Activated CD4-positive, alpha-beta T cell treated with anti-CD3 and anti-CD28 coated beads, Interleukin-2, amount 50 U/mL, for 1 hour (primary cell): ENCODE measurements at regions not wholly inside any gene's neighbourhood (a gene's known extent, or its start where the extent isn't known, plus 50 kb on each side); places are given as distances from the start of the nearest gene placed in this dataset.

Experiments used
- DNase-seq: peaks from one replicate; pipeline ENCODE4 v3.0.0-alpha.2; 2020

DNA sequence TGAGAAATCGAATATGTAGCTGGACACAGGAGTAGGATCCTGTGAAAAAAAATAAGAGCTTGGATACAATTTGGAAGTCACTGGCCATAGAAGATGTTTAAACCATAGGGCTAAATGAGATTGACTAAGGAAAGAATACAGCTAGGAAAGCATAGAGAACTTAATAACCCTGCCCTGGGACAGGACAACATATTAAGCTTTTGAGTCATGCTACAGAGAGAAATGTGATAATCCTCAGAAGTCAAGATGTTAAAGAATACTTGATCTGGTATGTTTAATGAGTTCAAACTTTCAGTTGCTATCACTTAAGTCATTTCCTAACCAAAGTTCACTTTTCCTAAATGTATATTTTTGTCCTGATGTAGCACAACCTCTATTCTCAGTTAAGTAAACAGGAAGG lies 154.6 kb upstream of the TSHZ2 start:
- no peak for DNase-seq

DNA sequence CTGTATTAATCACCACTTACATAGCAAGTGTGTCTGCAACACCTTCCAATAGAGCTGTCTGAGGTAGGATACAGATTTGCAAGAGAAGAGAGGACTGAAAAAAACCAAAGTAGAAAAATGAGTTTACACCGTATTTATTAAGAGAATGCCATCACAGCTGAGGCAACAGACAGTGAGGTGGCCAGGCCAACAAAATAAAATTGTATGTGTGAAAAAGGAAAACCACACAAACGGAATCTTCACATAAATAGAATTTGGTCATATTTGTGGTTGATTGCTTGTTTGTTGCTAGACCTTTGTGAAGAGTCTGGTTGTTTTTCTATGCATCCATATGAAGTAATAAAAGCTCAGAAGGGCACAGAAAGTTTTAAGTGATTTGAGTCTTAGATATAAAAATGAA lies 157.8 kb upstream of the TSHZ2 start:
- no peak for DNase-seq

DNA sequence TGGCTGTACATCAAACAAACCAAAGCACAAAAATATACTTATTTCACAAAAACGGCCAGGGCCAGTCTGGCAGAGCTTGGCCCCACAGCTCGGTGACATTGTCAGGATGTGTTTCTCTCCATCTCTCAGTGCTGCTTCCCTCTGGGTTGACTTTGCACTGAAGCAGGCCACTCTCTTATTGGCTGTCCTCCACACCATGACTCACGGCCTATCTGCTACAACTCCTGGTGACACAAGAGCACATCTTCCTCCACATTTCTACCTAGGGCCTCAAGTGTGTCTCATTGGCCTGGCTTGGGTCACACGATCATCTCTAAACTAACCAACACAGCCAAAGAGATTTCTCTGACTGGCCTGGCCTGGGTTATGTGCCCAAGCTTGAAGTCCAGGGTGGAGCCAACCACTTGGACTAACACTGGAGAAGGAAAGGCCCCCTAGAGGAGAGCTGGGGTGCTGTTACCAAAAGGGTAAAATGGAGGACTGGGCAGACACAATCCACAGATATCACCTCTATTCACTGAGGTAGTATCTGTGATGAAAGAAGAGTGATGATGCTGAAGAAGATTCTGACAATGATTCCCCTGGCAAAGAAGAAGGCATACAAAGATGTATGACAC lies 159.8 kb upstream of the TSHZ2 start:
- no peak for DNase-seq

DNA sequence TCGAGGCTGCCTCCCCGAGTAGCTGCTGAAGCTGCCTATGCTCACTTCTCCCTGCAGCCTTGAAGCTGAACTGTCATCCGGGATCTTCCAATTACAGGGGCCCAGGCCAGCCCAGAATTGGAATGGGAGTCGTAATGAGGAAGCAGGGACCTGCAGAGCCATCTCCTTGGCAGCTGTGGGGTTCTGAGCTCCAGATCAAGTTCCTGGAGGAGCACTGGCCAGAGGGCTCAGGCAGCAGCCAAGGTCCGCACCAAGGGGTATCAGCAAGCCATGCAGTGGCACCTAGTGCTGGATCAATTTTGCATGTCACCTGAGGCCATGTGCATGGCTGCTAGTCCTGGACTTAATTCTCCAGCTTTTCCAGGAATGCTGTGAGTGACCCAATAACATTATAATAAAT lies 163.2 kb upstream of the TSHZ2 start:
- DNase-seq: no peak

- no peak for DNase-seq
These were observed 165.2 kb upstream of the TSHZ2 start for GRCh38 chr20:52806918-52807317.

DNA sequence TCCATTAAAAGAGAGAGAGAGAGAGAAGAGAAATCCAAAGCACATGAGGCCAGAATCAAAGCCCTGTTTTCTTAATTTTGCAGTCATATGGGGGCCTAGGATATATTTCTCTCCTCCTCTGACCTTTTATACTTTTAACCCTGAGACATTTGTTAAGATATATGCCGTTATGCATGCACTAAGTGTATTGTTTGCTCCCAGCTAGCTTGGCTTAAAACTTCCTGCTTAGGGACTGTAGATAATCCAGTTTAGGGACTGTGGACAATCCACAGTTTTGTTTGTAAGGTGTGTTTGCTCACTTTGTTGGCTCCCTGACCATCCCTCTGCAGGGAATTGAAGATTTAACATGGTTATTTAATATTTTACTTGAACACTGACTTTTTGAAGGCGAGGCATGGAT lies 166.3 kb upstream of the TSHZ2 start:
- DNase-seq: no peak

DNA sequence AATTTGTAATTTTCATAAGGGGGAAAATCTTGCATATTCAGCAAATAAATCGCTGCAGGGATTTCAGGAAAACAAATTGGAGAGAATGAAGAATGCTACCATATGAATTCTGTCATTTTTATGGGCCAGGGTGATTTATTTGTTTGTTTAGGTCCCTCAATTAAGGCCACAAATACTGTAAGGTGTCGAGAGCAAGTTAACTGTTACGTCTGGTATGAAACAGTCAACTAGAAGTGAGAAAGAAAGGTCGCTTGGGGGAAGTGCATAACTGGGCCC lies 166.9 kb upstream of the TSHZ2 start:
- no peak for DNase-seq

GRCh38 chr20:52804497-52805295 lies 167.5 kb upstream of the TSHZ2 start:
- DNase-seq: no peak

DNA sequence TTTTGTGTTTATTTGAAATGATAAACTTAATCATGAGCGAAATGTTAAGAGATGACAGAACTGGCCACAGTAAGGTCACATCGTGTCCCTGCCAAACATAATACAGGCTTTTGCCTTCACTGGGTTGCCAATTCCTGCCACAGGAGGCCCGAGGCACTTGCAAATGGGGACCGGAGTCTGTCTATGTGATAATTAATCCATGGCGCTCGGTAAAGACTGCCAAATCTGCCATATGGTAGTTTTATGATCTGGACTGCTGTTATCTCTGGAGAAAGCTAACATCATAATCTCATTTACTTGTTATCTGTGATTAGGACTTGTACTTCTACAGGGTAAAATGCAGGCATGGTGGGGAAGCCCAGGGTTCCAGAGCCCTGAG lies 170.5 kb upstream of the TSHZ2 start:
- DNase-seq: no peak

GRCh38 chr20:52800734-52801627 lies 171.2 kb upstream of the TSHZ2 start:
- DNase-seq: no peak

DNA sequence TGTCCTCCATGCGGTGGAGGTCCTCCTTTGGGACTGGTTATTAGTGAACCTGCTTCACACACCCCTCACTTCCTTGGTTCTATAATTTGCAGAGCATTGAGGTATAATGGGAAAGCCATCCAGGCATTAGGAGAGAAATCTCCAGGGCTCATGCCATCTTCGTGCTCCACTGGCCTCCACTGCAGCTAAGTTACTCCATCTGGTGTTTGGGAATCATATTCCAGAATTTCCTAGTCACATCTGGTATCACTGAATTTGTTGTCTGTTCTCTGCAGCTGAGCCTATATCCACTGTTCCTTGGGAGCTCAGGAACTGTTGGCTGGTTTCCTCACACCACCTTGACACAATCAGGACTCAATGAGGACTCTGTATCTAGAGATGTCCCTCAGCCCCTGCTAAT lies 173.0 kb upstream of the TSHZ2 start:
- no peak for DNase-seq

DNA sequence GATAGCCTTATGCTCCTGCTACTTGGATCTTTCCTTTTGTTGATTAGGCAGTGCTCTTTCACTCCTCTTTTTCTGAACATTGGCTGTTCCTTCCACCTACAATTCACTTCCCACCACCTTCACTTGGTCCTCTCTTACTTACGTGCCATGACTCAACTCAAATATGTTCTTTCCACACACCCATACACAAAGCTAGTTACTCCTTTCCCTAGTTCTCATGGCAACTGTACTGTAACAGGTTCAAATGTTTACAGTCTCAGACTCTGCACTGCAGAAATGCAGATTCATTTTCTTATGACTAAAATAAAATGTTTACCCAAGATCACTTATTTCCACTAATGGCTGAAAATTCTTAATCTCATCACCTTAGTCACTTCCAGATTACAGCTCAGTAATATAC lies 174.0 kb upstream of the TSHZ2 start:
- no peak for DNase-seq

- DNase-seq: no peak
These were observed 177.3 kb upstream of the TSHZ2 start for GRCh38 chr20:52794853-52795252.

DNA sequence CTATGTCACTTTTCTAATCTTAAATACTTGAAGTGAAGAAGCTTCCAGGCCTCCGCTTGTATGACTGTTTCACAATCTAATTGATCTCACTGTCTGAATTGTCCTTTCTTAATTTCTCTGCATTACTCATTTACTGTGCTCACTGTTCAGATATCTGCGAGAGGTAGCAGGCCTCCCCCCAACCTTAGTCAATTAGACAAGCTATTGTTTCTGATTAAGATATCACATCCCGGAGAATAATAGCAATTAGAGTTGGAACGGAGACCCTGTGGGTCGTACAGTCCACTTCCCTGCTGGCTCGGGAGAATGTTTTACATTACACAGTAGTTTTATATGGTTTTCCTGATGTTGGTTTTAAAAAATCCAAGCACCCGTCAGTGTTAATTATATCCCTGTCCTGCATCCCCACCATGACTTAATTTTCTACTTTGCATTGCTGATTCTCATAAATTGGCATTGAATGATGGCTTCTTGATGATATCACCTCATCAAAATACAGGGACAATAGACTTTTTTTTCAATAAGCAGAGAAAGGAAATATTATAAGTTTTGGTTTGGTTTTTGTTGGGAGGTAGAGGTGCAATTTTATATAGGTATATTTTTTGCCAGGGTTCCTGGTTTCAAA lies 178.7 kb upstream of the TSHZ2 start:
- no peak for DNase-seq

- no peak for DNase-seq
These were observed 181.1 kb upstream of the TSHZ2 start for GRCh38 chr20:52791091-52791490.

DNA sequence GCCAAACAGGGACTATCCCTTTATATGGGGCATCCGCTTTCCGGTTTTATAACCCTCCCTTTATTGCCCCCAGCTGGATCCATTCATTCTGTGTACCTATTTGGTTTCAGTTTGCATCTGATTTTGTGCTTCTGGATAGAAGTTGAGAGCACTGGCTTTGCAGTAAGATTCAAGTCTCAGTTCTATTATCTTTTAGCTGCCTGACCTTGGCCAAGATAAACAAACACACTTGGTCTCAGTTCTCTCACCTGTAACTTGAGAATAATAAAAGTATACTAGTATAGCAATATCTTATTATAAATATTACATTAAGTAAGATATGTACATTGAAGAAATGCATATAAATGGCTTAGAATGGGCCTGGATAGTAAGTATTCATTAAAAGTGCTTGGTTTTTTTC lies 182.4 kb upstream of the TSHZ2 start:
- no peak for DNase-seq

DNA sequence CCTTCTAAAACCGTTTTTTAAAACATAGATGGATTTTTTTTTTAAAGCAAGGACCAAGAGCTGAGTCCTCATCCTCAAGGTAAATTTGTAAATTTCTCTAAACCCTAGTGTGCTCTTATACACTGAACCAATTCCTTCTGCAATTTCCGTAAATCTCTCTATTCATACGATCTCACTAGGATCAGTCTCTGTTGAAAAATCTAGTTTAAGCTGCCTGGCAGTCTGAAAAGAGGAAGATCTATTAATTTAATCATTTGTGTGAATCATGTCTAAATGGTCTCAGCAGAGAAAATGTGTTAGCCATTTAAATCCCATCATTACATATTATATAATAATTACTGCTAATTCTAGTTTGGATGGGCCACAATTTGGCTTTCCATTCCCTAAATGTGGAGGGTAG lies 184.2 kb upstream of the TSHZ2 start:
- no peak for DNase-seq

DNA sequence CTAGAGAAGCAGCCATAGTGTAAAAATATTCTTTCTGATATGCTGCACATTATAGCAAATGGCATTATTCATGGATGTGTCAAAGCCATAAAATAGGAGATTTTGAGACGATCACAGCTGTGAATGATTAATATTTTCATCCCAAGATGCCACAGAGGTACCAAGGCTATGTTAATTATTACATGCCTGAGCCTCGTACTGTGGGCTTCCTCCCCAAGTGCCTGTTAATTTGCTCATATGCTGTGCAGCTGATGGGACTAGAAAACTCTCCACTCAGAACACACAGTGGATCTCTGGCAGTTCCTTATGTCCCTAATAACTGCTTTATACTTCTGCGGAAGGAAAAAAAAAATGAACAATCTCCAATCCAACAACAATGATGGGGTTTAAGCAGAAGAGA lies 184.9 kb upstream of the TSHZ2 start:
- no peak for DNase-seq

GRCh38 chr20:52785679-52786078 lies 186.5 kb upstream of the TSHZ2 start:
- no peak for DNase-seq

DNA sequence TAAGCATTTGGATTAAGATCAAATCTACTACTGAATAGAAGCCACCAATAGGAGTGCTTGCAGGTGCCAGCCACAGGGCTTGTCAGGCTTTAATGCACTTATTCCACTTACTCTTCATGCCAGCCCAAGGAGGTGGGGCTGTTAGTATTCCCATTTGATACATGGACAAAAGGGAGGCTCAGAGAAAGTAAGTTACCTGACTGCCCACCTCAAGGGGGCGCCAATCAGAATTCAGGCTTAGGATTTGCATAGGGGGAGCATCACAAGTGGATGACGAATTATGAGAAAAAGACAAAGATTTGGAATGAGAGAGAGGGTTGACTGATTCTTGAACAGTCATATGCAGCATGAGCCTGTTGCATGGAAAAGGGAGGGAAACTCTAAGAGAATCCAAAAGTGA lies 188.4 kb upstream of the TSHZ2 start:
- peak; percentile 2 for DNase-seq

DNA sequence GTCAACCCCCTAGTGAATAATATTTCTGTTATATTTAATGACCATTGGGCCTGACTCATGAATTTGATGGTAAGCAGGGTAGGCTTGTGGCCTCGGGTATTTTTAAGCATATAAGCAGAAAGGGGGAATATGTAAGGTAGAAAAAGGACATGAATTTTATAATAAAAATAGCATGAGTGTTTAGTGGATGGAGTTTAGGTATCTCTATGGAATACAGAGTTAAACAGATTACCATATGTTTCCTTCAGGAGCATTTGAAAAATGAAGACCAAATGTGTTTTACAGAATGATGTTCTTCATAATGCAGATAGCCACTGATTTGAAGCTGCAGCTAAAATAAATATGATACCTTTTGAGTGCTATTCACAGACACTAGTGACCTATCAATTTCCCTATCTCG lies 191.7 kb upstream of the TSHZ2 start:
- DNase-seq: no peak

- DNase-seq: no peak
These were observed 193.0 kb upstream of the TSHZ2 start for GRCh38 chr20:52779125-52779524.

- DNase-seq: no peak
These were observed 195.0 kb upstream of the TSHZ2 start for GRCh38 chr20:52777171-52777570.

GRCh38 chr20:52775786-52776185 lies 196.4 kb upstream of the TSHZ2 start:
- no peak for DNase-seq
